HG03039 (cell line): ENCODE measurements at regions not wholly inside any gene's neighbourhood (a gene's known extent, or its start where the extent isn't known, plus 50 kb on each side); places are given as distances from the start of the nearest gene placed in this dataset.
"Not testable (repeated sequence)": the region's sequence is repeated elsewhere in the genome, so short reads cannot be mapped to it uniquely, and the experiment has no call there.

Experiments
- ATAC-seq: cut with Tn5 transposase; IDR thresholded peaks from one replicate; pipeline ENCODE4 v1.9.1; 2021; ENCODE audit warnings: mild to moderate bottlenecking, moderate library complexity; ENCODE audit not compliant: unreplicated experiment

DNA sequence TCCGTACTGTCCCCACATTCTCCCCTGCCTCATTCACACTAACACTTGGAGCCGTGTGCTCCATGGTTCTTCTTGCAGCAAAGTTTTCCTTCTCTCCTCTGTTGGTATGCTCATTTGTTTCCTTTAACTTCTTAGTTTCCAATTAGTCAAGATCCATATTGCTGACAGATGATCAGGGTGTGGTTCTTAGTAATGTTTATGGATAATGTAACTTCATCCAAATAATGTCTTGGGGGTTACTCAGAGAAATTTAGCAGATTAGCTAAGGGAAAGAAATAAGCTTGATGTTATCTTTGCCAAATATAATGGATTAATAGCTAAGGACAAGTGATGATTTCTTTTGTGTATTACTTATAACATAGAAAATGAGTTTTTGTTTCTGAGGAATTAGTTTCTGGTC is 174.4 kb downstream of the NUFIP1 start:
- ATAC-seq: no peak

DNA sequence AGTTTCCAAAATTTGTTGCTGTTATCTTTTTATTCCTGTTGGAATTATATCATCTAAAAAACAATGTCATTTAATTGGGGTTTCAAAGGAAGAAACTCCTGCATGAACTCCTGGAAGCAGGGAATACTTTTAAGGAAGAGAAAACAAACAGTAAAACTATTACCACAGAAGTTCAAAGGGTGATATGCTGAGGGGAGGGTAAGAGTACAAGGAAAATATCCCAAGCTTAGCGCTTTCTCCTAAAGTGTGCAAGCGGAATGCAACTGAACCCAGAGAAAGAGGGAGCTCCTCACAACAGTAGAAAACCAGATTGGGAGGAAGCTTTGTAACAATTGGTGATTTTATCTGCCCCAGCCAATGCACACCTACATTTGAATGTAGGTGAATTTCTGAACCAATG is 175.1 kb downstream of the NUFIP1 start:
- ATAC-seq: no peak

DNA sequence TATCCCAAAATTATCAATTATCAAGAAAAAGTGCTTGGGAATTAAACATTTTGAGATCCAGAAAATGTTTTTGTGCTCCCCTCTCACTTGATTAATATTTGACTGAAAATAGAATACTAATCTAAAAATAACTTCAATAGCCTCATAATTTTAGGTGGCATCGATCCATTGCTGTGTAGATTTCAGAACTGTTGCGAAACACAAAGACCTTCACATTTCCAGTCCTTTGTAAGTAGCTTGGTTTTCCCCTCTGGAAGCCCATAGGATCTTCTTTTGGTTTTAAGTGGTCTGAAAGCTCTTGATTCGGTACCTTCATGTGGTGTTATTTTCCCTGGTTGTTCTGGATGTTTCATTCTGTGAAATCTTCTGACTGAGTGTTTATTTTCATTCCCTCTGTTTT is 176.5 kb downstream of the NUFIP1 start:
- no peak for ATAC-seq

DNA sequence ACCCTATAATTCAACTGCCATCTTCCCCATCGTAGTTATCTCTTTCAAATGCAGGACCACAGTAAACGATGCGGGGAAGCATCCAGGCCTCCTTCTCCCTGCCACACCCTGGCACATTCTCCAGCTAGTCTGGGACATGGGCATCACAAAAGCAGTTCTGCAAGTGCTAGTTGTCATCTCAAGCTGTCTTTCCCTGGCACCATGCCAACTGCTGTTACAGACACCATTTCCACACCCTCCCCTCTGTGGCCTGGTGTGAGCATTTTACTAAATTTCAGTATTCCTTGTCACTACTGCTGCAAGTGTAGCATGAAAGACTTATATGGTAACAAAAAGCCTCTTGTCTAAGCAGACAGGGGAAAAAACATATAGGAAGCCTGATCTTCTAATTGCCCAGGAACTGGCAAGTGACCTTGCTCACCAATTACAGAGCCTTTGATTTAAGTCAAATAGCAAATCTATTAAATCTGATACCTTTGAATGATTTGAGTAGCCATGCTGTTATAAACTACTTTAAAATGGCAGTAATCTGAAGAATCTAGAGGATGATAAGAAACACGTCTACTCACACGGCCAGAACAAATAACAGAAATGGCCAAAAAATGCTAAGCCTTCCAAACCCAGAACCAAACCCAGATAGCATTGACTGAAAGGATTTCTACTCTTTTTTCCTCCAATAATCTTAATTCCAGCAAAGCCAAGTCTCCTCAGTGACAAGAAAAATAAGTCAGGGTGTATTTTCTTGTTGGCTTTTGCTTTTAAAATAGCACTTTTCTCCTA is 179.0 kb downstream of the NUFIP1 start:
- ATAC-seq: no peak

DNA sequence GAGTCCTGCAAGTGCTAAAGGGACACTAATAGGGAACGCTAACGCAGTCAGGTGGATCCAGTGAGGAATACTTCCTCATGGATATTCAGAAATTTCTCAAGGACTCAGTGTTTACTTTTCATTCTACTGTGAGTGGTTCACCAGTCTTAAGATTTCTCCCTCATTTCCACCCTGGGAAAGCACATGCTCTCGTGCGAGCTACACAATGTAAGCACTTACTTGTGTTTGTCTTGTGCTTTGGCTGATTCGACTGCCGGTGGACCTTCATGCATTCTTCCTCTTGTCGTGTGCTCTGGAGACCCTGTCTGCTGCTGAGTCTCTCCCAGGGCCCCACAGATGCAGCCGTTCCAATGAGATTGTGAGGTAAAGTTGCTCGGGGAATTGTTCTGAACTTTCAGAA is 180.1 kb downstream of the NUFIP1 start:
- ATAC-seq: no peak

DNA sequence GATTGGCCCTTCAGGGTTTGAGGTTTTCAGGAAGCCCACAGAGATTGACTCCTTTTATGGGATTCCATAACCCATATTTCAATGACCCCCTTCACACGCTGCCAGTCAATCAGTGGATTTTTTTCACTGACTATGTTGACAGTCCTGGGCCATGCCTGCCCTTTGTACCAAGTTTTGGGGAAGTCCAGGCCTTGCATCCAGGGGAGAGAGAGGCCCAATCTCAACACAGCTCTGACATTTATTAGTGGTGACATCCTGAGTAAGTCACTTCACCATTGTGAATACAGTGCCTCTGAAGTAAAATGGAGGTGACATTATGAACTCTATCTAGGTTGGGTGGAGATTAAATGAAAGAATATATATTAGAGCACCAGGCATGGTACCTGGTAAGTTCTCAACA is 181.1 kb downstream of the NUFIP1 start:
- no peak for ATAC-seq

DNA sequence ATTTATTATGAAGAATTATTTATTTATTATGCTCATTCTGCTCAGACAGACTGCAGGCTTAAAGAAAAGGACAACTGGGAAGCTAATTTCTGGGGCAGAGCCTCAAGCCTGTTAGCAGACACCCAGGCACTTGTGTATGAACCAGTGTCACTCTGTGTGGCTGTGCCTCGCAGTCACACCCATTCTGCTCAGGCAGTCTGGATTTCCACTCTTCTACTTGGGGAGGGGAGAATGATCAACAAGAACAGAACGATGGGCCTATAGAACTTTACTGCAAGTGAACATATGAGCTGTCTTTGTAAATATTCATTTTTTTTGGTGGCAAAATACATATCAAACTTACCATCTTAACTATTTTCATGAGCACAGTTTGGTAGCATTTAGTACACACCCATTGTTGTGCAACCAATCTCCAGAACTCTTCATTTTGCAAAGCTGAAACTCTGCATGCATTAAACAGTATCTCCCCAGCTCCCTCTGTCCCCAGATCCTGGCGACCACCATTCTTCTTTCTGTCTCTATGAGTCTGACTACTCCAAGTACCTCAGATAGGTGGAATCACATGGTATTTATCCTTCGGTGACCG is 181.7 kb downstream of the NUFIP1 start:
- no peak for ATAC-seq

DNA sequence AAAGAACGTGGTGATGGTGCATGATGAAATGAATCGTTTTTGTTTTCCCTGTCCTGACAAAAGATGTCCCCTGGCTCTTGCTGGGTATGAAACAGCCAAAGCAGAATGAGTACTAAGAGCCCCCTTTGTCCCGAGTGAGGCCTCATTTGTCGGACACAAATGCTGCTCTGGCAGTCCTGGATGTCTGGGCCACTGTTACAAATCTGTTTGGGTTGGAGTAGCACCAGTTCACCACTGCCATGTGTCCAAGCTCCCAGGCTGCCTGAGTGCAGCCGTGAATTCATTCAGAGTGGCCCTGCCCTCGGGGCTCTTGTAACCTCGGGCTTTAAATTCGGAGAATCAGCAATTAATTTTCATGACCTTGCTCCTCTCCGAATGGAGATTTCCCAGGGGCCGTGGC is 182.4 kb downstream of the NUFIP1 start:
- no peak for ATAC-seq

GRCh38 chr13:44805585-44805984 is 183.7 kb downstream of the NUFIP1 start:
- no peak for ATAC-seq

DNA sequence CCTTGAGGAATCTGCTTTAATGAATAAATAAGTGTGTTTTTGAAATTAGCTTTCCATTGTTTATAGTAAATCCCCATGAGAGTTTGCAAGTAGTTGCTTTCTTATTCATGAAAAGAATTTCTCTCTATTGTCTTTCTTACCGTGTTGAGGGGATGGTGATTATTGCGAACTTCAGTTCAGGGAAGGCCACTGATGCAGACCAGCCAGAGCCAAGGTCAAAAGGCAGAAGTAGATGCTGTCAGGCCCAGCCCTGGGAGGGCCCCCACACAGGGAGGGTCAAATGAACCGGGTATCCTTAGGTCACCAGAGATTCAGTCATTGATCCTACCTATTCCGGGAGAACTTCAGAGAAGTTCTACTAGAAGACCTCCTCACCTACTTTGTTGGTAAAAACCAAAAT is 185.9 kb downstream of the NUFIP1 start:
- ATAC-seq: no peak

DNA sequence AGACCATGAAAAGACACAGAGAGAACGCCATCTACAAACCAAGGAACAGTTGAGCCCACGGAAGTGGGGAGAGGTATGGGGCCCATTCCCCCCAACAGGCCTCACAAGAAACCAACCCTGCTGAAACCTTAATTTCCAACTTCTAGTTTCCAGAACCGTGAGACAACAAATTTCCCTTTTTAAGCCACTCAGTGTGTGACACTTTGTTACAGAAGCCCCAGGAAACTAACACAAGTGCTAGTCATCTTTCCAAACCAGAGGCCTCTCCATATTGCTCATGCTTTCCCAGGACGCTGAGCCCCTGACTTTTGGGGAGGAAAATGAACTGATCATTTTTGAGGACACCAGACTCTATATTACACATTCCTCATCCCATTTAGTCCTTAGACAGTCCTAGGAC is 186.8 kb downstream of the NUFIP1 start:
- no peak for ATAC-seq

DNA sequence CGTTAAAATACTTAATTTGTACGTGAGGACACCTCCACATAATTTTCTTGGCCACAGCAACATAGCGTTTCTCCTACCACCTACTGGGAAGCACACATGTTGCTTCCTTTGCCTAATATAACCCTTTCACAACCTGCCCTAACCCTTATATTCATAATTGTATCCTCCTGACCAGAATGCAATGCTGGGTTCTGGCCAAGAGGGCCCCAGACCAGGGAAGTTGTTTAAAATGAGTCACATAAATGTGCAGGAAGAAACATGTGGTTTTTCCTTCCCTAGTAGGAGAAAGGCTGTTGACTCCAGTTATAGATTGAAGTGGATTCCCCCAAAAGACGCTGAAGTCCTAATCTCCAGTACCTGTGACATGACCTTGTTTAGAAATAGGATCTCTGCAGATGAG is 187.3 kb downstream of the NUFIP1 start:
- no peak for ATAC-seq

DNA sequence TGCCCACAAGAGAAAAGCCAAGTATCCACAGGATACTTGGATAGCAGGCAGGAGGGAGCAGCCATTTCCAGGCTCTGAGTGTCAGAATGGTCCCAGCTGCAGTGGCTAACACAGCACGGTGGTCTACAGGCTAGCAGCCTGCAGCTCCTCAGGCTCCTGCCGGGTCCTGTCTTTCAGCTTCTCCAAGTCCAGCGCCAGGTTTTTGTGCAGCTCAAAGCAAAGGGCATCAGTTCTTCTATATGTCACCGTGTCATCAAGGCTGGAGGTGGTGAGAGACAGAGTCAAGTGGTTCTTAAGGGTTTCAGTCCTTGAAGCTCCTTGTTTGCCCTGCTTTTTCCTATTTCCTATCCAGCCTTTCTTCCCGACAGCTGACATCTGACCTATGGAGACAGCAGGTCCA is 188.6 kb downstream of the NUFIP1 start:
- ATAC-seq: no peak

DNA sequence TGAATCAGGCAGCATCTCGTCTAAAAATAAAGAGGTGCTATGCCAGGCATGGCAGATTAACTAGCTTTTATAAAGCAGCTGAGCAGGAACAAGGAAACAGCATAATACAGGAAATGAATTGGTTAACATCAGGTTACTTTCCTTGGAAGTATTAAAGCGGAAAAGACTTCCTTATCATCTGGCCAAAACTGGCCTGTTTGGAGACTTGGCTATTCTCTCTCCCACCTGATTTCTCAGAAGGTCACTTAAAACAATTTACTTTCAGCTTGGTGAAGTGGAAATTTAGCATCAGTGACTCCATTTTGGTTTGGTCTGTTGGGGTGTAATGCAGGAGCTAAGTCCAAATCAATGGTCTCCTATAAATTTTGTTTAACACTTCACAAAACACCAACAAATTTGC is 191.6 kb downstream of the NUFIP1 start:
- ATAC-seq: no peak

- no peak for ATAC-seq
Observed at GRCh38 chr13:44796597-44797490, 192.4 kb downstream of the NUFIP1 start.

GRCh38 chr13:44796039-44796438 is 193.2 kb downstream of the NUFIP1 start:
- not testable (repeated sequence) for ATAC-seq

- no peak for ATAC-seq
Observed at GRCh38 chr13:44795176-44795575, 194.1 kb downstream of the NUFIP1 start.

DNA sequence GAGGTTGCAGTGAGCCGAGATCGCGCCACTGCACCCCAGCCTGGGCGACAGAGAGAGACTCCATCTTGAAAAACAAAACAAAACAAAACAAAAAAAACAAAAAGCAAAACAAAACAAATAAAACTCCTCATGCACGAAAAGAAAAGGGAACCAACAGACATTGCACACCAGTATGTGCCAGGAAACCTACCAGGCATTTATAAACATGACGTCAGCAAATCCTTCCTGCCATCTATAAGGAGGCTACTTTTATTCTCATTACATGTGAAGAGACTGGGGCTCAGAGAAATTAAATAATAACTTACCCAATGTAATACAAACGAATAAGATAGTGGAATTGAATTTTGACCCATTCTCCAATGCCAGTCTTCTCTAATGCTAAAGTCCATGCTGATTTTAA is 197.2 kb downstream of the NUFIP1 start:
- ATAC-seq: no peak

DNA sequence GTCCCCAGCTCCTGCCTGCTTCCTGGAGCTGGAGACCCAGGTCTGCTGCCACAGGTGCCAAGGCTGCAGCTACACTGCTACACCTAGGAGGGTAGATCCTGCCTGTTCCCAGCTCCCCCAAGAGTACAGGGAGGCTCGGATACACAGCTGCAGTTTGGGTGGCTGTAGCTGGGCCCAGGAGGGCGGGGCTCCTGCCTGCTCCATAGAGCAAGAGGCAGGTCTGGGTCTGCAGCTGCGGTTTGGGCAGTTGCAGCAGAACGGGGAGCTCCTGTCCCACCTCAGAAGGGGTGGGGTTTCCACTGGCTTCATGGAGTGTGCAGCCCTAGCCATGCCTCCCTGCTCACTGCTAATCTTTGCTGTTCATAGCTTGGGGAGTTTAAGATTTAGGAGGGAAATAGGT is 199.0 kb downstream of the NUFIP1 start:
- ATAC-seq: no peak

- no peak for ATAC-seq
Observed at GRCh38 chr13:44787617-44788016, 201.7 kb downstream of the NUFIP1 start.

- no peak for ATAC-seq
Observed at GRCh38 chr13:44786756-44787155, 202.5 kb downstream of the NUFIP1 start.

- ATAC-seq: no peak
Observed at GRCh38 chr13:44785401-44785800, 203.9 kb downstream of the NUFIP1 start.
